ENCODE measurements at regions not wholly inside any gene's neighbourhood (a gene's known extent, or its start where the extent isn't known, plus 50 kb on each side); places are given as distances from the start of the nearest gene placed in this dataset.

DNA sequence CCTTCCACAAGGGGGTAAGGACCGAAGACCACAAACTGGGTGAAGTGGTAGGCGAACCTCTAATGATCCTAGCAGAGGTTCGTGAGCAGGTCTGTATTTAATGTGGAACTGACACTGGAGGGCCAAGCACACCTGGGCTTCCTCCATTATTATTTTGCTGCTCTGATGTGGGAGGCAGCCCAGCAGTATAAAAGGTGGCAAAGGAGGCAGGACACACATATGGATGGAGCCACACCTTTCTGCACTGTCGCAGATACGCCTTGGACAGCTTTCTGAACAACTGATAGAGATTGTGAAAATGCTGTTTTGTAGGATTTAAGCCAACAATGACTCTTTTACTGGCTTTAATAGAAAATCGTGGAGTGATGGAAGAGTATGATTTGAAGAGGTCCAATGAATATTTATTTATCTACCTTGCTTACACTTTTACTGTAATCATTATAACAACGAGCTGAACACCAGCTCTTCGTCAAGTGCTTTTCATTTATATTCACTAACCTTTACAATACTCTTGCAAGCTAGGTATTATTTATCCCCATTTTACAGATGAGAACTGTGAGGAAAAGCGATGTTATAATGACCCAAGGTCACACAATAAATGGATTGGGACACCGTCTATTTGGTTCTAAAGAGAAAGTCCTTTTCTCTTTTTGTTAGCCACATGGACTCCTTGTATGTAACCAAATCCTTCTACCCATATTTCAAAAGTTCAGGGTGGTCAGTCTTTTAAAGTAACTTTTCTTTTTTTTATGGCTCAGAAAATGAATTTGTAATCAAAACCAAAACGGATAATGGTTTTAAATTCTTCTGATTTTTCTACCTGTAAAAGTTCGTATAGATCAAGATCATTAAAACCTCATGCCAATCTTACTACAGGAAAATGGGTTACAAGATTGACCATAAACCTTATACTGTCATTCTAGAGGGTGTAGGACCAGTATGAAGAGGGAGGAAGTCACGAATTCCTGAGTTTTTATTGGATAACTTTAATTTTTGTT, 116.9 kb downstream of the UTRN start:
- H3K27me3 ChIP-seq = no peaks in the 10 kb centered on the region
- TF ChIP-seq, protein P1, sequence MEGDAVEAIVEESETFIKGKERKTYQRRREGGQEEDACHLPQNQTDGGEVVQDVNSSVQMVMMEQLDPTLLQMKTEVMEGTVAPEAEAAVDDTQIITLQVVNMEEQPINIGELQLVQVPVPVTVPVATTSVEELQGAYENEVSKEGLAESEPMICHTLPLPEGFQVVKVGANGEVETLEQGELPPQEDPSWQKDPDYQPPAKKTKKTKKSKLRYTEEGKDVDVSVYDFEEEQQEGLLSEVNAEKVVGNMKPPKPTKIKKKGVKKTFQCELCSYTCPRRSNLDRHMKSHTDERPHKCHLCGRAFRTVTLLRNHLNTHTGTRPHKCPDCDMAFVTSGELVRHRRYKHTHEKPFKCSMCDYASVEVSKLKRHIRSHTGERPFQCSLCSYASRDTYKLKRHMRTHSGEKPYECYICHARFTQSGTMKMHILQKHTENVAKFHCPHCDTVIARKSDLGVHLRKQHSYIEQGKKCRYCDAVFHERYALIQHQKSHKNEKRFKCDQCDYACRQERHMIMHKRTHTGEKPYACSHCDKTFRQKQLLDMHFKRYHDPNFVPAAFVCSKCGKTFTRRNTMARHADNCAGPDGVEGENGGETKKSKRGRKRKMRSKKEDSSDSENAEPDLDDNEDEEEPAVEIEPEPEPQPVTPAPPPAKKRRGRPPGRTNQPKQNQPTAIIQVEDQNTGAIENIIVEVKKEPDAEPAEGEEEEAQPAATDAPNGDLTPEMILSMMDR (IDR thresholded peaks at IDR 0.05) = no peak
- TF ChIP-seq POLR2A (IDR thresholded peaks at IDR 0.05) = no peak
- no peak overlapping the region for H3K27ac ChIP-seq
- peaks cover 0 to 7% (median 0%) of the 10 kb centered on the region in 4 donors for H3K9me3 ChIP-seq
- no peaks in the 10 kb centered on the region for H3K4me1 ChIP-seq
- no peak for DNase-seq
- no peaks in the 10 kb centered on the region for H3K36me3 ChIP-seq
- H3K4me3 ChIP-seq = no peak overlapping the region

DNA sequence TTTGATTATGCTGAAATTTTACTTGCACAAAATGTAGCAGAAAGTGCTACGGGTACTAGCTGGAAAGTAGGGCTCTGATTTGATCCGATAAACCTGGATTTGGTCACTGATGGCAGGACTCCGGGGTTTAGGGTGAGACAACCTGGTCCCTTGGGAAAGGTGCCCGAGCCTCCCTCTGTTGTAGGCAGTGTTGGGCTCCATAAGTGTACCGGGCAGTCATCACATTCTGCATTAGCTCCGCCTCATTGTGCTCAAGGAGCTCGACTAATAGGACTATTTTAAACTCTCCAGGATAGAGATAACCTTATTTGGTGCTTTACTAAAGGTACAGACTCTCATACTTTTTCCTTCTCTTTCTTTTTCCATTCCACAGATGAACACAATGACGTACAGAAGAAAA, 117.6 kb downstream of the UTRN start:
- Histone ChIP-seq H3K9me3 (peaks cover 0 to 6% (median 0%) of the 10 kb centered on the region in 4 donors), H3K27ac (no peak overlapping the region), H3K4me1 (no peaks in the 10 kb centered on the region), H3K27me3 (no peaks in the 10 kb centered on the region), H3K4me3 (no peak overlapping the region), H3K36me3 (no peaks in the 10 kb centered on the region)
- no peak for TF ChIP-seq POLR2A (IDR thresholded peaks at IDR 0.05)
- TF ChIP-seq, protein P1 (IDR thresholded peaks at IDR 0.05) = no peak
- DNase-seq = no peak

DNA sequence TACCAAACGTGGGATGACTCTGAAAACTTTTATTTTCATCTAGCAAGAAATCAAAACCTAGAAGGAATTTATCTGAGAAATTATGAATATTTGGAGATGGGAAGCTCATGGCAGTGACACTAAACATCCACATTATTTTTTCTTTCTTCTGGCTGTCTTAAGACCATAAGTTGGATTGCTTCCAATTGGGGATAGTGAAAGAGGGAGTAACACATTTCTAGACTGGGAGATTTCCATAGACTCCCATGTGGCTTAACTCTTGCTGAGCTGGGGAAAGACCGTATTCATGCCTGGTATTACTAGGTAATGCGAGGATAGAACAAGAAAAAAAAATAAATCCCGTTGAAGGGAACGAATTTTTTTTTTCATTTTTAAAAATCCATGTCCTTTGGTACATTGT, 120.0 kb downstream of the UTRN start:
- Histone ChIP-seq H3K27me3 (no peaks in the 10 kb centered on the region), H3K9me3 (no peaks in the 10 kb centered on the region), H3K36me3 (no peaks in the 10 kb centered on the region), H3K4me3 (no peak overlapping the region), H3K4me1 (no peaks in the 10 kb centered on the region), H3K27ac (no peak overlapping the region)
- no peak for DNase-seq
- no peak for TF ChIP-seq POLR2A (IDR thresholded peaks at IDR 0.05)
- TF ChIP-seq, protein P1 (IDR thresholded peaks at IDR 0.05) = no peak

DNA sequence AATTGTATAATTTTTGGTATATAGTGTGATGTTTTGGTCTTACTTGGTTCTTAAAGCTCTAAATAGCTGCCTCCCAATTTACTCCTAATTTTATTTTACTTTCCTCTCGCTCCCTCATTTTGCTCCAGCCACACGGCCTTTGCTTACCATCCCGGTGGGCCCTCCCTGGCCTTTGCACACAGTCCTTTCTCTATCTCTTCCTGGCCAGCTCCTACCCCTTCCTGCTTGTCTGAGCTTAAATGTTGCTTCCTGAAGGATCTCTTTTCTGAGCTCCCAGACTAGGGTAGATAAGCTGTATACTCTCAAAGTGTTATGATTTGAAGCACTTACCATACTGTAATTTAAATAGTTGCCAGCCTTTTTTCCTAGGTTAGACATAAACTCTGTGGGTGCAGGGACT, 121.7 kb downstream of the UTRN start:
- no peak overlapping the region for H3K4me3 ChIP-seq
- no peak overlapping the region for H3K27ac ChIP-seq
- no peaks in the 10 kb centered on the region for H3K36me3 ChIP-seq
- no peak for DNase-seq
- no peaks in the 10 kb centered on the region for H3K4me1 ChIP-seq
- no peak for TF ChIP-seq POLR2A (IDR thresholded peaks at IDR 0.05)
- TF ChIP-seq, protein P1 (IDR thresholded peaks at IDR 0.05) = no peak
- no peaks in the 10 kb centered on the region for H3K9me3 ChIP-seq
- H3K27me3 ChIP-seq = no peaks in the 10 kb centered on the region

DNA sequence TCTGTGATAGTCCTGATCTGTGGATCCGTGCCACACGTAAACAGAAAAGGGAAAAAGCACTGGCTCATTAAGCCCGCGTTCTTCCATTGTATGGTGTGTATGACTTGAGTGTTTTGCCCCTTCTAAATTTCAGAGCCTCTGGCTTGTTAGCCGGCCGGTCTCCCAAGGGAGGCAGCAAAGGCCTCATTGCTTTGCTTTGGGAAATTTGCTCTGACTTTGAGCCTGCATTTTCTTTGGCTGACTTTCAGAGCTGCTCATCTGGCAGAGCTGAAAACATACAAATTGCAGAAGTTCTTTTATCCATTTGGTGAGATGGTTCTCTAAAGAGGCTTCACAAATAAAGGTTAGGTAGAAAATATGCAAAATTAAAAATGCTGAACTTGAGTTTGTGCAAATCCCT, 123.0 kb downstream of the UTRN start:
- Histone ChIP-seq H3K9me3 (no peaks in the 10 kb centered on the region), H3K4me3 (no peak overlapping the region), H3K4me1 (no peaks in the 10 kb centered on the region), H3K27me3 (no peaks in the 10 kb centered on the region), H3K36me3 (no peaks in the 10 kb centered on the region), H3K27ac (no peak overlapping the region)
- TF ChIP-seq, protein P1 (IDR thresholded peaks at IDR 0.05) = no peak
- no peak for TF ChIP-seq POLR2A (IDR thresholded peaks at IDR 0.05)
- no peak for DNase-seq

All from Peyer's patch (tissue), 4 donors.